Neural progenitor cell (in vitro differentiated cells): ENCODE measurements at regions not wholly inside any gene's neighbourhood (a gene's known extent, or its start where the extent isn't known, plus 50 kb on each side); places are given as distances from the start of the nearest gene placed in this dataset.
A peak's percentile ranks its signal among the peaks of the same experiment; 100 is the strongest.

Experiments used
- DNase-seq: peaks from one replicate; pipeline ENCODE4 v3.0.0-alpha.2; 2016; ENCODE audit warnings: low spot score
- H2AFZ ChIP-seq: fragments of 200-600 bp; sonication (generic); replicated peaks from 2 replicates; pipeline ENCODE4 v1.6.1; 2016; ENCODE audit warnings: antibody characterized with exemption
- H3F3A ChIP-seq: fragments of 200-600 bp; sonication (generic); 2 replicates; pipeline ENCODE4 v1.6.1; 2016; ENCODE audit warnings: antibody characterized with exemption, low read depth
- H3K27ac ChIP-seq: fragments of 200-600 bp; sonication (generic); 2 replicates; pipeline ENCODE4 v1.5.1; 2016; ENCODE audit warnings: mild to moderate bottlenecking
- H3K27me3 ChIP-seq: fragments of 200-600 bp; sonication (generic); 2 replicates; pipeline ENCODE4 v1.6.1; 2016; ENCODE audit warnings: mild to moderate bottlenecking, moderate library complexity
- H3K36me3 ChIP-seq: fragments of 200-600 bp; sonication (generic); 2 replicates; pipeline ENCODE4 v1.5.1; 2016
- H3K4me1 ChIP-seq: fragments of 200-600 bp; sonication (generic); 2 replicates; pipeline ENCODE4 v1.6.1; 2016; ENCODE audit warnings: mixed run types
- H3K4me2 ChIP-seq: fragments of 200-600 bp; sonication (generic); 2 replicates; pipeline ENCODE4 v1.6.1; 2016
- H3K4me3 ChIP-seq: fragments of 200-600 bp; sonication (generic); 2 replicates; pipeline ENCODE4 v1.5.1; 2016
- H3K79me2 ChIP-seq: fragments of 200-600 bp; sonication (generic); 2 replicates; pipeline ENCODE4 v1.6.1; 2016; ENCODE audit warnings: low read depth
- H3K9ac ChIP-seq: fragments of 200-600 bp; sonication (generic); 2 replicates; pipeline ENCODE4 v1.6.1; 2016
- H3K9me3 ChIP-seq: fragments of 200-600 bp; sonication (generic); 2 replicates; pipeline ENCODE4 v1.5.1; 2016; ENCODE audit warnings: low read depth
- H4K20me1 ChIP-seq: fragments of 200-600 bp; sonication (generic); 2 replicates; pipeline ENCODE4 v1.6.1; 2016; ENCODE audit warnings: low read depth
- H3K27ac Mint-ChIP-seq: 3 replicates; pipeline ENCODE4 v1.8.0; 2021; ENCODE audit warnings: mixed read lengths
- H3K27me3 Mint-ChIP-seq: 2 replicates; pipeline ENCODE4 v1.8.0; 2022; ENCODE audit warnings: low read depth, mild to moderate bottlenecking, inconsistent platforms, moderate library complexity, mixed read lengths; ENCODE audit not compliant: insufficient read depth
- H3K36me3 Mint-ChIP-seq: 3 replicates; pipeline ENCODE4 v1.8.0; 2021; ENCODE audit warnings: mixed read lengths
- H3K4me1 Mint-ChIP-seq: 3 replicates; pipeline ENCODE4 v1.8.0; 2021; ENCODE audit warnings: mixed read lengths
- H3K4me3 Mint-ChIP-seq: 3 replicates; pipeline ENCODE4 v1.8.0; 2021; ENCODE audit warnings: mild to moderate bottlenecking, moderate library complexity, mixed read lengths
- H3K9me3 Mint-ChIP-seq: 3 replicates; pipeline ENCODE4 v1.8.0; 2020; ENCODE audit warnings: mixed read lengths
- CTCF ChIP-seq: fragments of 200-600 bp; sonication (generic); IDR thresholded peaks from 2 replicates; pipeline ENCODE4 v1.5.1; 2017; ENCODE audit warnings: antibody characterized with exemption, mild to moderate bottlenecking
- EZH2 ChIP-seq: fragments of 200-600 bp; sonication (generic); IDR thresholded peaks from 2 replicates; pipeline ENCODE4 v1.6.1; 2017; ENCODE audit warnings: antibody characterized with exemption, mild to moderate bottlenecking, moderate library complexity
- EZH2phosphoT487 ChIP-seq: fragments of 200-600 bp; sonication (generic); IDR thresholded peaks from 2 replicates; pipeline ENCODE4 v1.6.1; 2017; ENCODE audit warnings: antibody characterized with exemption

GRCh38 chr22:27541836-27542235, 259.7 kb downstream of the MN1 start:
- H3K4me3 ChIP-seq = no peak overlapping the region
- peak overlapping the region; percentile 53 for H3K27ac Mint-ChIP-seq
- H3K4me2 ChIP-seq = peak overlapping the region; percentile 31
- no peaks in the 10 kb centered on the region for H3K9me3 Mint-ChIP-seq
- no peaks in the 10 kb centered on the region for H3K36me3 Mint-ChIP-seq
- no peak overlapping the region for H3K9ac ChIP-seq
- no peaks in the 10 kb centered on the region for H3K27me3 ChIP-seq
- no peaks in the 10 kb centered on the region for H4K20me1 ChIP-seq
- H3K79me2 ChIP-seq = no peaks in the 10 kb centered on the region
- no peak overlapping the region for H2AFZ ChIP-seq
- H3K36me3 ChIP-seq = no peaks in the 10 kb centered on the region
- H3F3A ChIP-seq = peaks cover 17% of the 10 kb centered on the region
- peaks cover 78% of the 10 kb centered on the region for H3K4me1 Mint-ChIP-seq
- H3K9me3 ChIP-seq = no peaks in the 10 kb centered on the region
- H3K4me1 ChIP-seq = peaks cover 29% of the 10 kb centered on the region
- peak overlapping the region; percentile 20 for H3K4me3 Mint-ChIP-seq
- TF ChIP-seq EZH2phosphoT487 (no peak), EZH2 (no peak), CTCF (no peak)
- H3K27ac ChIP-seq = no peak overlapping the region
- peaks cover 16% of the 10 kb centered on the region for H3K27me3 Mint-ChIP-seq
- DNase-seq = no peak

GRCh38 chr22:27542602-27543001, 259.0 kb downstream of the MN1 start:
- no peak overlapping the region for H3K27ac ChIP-seq
- no peaks in the 10 kb centered on the region for H4K20me1 ChIP-seq
- H3K27me3 ChIP-seq = no peaks in the 10 kb centered on the region
- peaks cover 70% of the 10 kb centered on the region for H3K4me1 Mint-ChIP-seq
- H3K4me1 ChIP-seq = peaks cover 22% of the 10 kb centered on the region
- H3K4me3 ChIP-seq = no peak overlapping the region
- peaks cover 17% of the 10 kb centered on the region for H3F3A ChIP-seq
- H3K4me2 ChIP-seq = no peak overlapping the region
- DNase-seq = no peak
- TF ChIP-seq EZH2 (no peak), CTCF (no peak), EZH2phosphoT487 (no peak)
- no peak overlapping the region for H3K4me3 Mint-ChIP-seq
- H2AFZ ChIP-seq = no peak overlapping the region
- no peak overlapping the region for H3K27ac Mint-ChIP-seq
- no peaks in the 10 kb centered on the region for H3K36me3 ChIP-seq
- H3K9me3 Mint-ChIP-seq = no peaks in the 10 kb centered on the region
- peaks cover 14% of the 10 kb centered on the region for H3K27me3 Mint-ChIP-seq
- no peaks in the 10 kb centered on the region for H3K9me3 ChIP-seq
- no peaks in the 10 kb centered on the region for H3K36me3 Mint-ChIP-seq
- H3K79me2 ChIP-seq = no peaks in the 10 kb centered on the region
- no peak overlapping the region for H3K9ac ChIP-seq

GRCh38 chr22:27543460-27543859, 258.1 kb downstream of the MN1 start:
- no peak overlapping the region for H3K4me2 ChIP-seq
- H3K36me3 ChIP-seq = no peaks in the 10 kb centered on the region
- H2AFZ ChIP-seq = no peak overlapping the region
- peaks cover 13% of the 10 kb centered on the region for H3K27me3 Mint-ChIP-seq
- H3F3A ChIP-seq = peaks cover 17% of the 10 kb centered on the region
- peaks cover 27% of the 10 kb centered on the region for H3K4me1 ChIP-seq
- no peaks in the 10 kb centered on the region for H3K9me3 ChIP-seq
- peaks cover 69% of the 10 kb centered on the region for H3K4me1 Mint-ChIP-seq
- no peak overlapping the region for H3K4me3 ChIP-seq
- H3K27ac Mint-ChIP-seq = no peak overlapping the region
- no peaks in the 10 kb centered on the region for H3K27me3 ChIP-seq
- no peak overlapping the region for H3K27ac ChIP-seq
- no peaks in the 10 kb centered on the region for H4K20me1 ChIP-seq
- H3K36me3 Mint-ChIP-seq = no peaks in the 10 kb centered on the region
- H3K79me2 ChIP-seq = no peaks in the 10 kb centered on the region
- no peaks in the 10 kb centered on the region for H3K9me3 Mint-ChIP-seq
- TF ChIP-seq CTCF (no peak), EZH2 (no peak), EZH2phosphoT487 (no peak)
- DNase-seq = no peak
- H3K9ac ChIP-seq = no peak overlapping the region
- H3K4me3 Mint-ChIP-seq = no peak overlapping the region

GRCh38 chr22:27545085-27545484, 256.5 kb downstream of the MN1 start:
- H3K4me1 Mint-ChIP-seq = peaks cover 69% of the 10 kb centered on the region
- peaks cover 6% of the 10 kb centered on the region for H3K27me3 Mint-ChIP-seq
- no peak for TF ChIP-seq EZH2phosphoT487
- TF ChIP-seq CTCF = no peak
- no peak for TF ChIP-seq EZH2
- H3K9me3 Mint-ChIP-seq = no peaks in the 10 kb centered on the region
- H3K27ac Mint-ChIP-seq = peak overlapping the region; percentile 52
- H3K27me3 ChIP-seq = no peaks in the 10 kb centered on the region
- H3K27ac ChIP-seq = no peak overlapping the region
- H3K79me2 ChIP-seq = no peaks in the 10 kb centered on the region
- H3K36me3 Mint-ChIP-seq = no peaks in the 10 kb centered on the region
- H3K4me3 ChIP-seq = no peak overlapping the region
- H3K4me1 ChIP-seq = peaks cover 28% of the 10 kb centered on the region
- H2AFZ ChIP-seq = no peak overlapping the region
- H3K4me2 ChIP-seq = no peak overlapping the region
- H3K9me3 ChIP-seq = no peaks in the 10 kb centered on the region
- H4K20me1 ChIP-seq = no peaks in the 10 kb centered on the region
- DNase-seq = no peak
- no peak overlapping the region for H3K9ac ChIP-seq
- no peaks in the 10 kb centered on the region for H3K36me3 ChIP-seq
- peaks cover 17% of the 10 kb centered on the region for H3F3A ChIP-seq
- H3K4me3 Mint-ChIP-seq = no peak overlapping the region
